Sciatic nerve (tissue), 2 donors: ENCODE measurements at regions not wholly inside any gene's neighbourhood (a gene's known extent, or its start where the extent isn't known, plus 50 kb on each side); places are given as distances from the start of the nearest gene placed in this dataset.
A peak's percentile ranks its signal among the peaks of the same experiment; 100 is the strongest.

Source experiments
- ATAC-seq: fragments of 200-7000 bp; cut with Tn5 transposase; one replicate; pipeline ENCODE4 v1.9.1; 2020; ENCODE audit warnings: mild to moderate bottlenecking, moderate library complexity
- DNase-seq: peaks from one replicate; pipeline ENCODE4 v3.0.0-alpha.2; 2020; ENCODE audit warnings: low spot score
- intact Hi-C: fragments of 100-400 bp; cut with DNase I; formaldehyde crosslinking; loops from one replicate; pipeline ENCODE4 v1.14.2; 2022
- donor health status: DM: no; HTN: no; CAD: no.
- donor health status: DM: no; HTN: no; CAD: no.

DNA sequence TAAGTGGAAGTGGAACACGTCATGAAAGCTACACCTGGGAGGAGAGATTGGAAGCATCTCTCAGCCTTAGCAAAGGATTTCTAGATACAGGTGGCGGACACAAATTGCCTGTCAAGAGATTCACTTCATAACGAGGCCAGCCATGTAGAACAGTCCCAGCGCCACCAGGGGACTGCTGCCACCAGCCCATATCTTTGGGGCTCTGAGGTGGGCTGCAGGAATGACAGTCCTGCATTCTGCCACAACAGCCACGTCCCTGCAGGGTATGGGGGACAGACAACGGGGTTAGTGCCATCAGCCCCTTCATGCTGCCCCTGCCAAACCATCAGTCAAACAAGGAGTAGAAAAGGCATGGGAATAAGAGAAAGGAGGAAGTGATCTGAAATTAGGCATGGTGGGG, 81.2 kb upstream of the SASH1 start:
- DNase-seq (no peak), ATAC-seq (no peak)
- intact Hi-C loops: no loop called here

DNA sequence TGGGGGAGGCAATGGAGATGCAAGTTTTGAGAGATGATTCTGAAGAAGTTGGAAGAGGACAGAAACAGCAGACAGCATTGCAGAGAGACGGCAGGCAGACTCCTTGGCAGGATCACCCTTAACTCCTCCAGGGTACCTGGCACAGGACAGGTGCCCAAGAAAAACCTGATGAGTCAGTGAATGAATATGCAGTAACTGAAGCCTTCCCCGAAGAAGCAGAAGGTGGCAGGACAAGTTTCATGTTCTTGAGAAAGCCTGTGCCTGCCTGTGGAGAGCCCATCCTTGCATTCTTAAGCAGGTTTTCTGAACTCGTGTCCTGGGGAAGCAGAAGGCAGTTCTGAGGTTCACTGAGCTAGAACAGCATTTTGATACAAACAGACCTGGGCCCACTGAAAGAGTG, 79.6 kb upstream of the SASH1 start:
- DNase-seq (no peak), ATAC-seq (no peak)
- intact Hi-C loops: no loop called here

DNA sequence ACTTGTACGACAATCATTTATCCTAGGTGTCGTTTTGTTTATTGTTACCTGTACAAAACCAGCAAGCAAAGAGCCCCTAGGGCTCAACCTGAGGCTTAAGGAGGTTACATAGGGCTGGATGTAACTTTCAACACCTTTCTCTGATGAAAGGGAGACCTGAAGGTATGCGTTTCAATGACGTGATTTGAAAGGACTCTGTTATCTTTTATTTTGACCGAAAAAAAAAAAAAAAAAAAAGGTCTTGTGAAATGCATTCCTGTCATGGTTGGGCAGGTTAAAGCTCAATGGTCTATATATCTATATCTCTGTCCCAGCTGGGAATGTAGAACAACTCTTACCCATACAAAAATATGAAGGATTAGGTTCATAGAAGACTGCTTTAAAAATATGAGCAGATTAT, 78.7 kb upstream of the SASH1 start:
- intact Hi-C loops: no loop called here
- DNase-seq (no peak), ATAC-seq (no peak)

GRCh38 chr6:148265054-148265453, 77.6 kb upstream of the SASH1 start:
- intact Hi-C loops: no loop called here
- no peak for ATAC-seq
- no peak for DNase-seq

DNA sequence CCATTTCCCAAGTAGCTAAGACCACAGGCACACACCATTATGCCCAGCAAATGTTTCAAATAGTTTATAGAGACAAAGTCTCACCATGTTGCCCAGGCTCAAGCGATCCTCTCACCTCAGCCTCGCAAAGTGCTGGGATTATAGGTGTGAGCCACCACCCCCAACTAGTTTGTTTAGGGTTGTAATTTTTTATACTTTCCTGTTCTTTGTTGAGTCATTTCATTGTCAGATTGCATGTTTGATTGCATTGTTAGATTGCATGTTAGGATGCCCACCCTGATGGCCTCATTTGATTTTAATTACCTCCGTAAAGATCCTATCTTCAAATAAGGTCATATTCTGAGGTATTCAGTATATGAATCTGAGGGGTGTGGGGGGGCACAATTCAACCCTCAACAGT, 73.3 kb upstream of the SASH1 start:
- DNase-seq: no peak
- intact Hi-C loops: no loop called here
- no peak for ATAC-seq

DNA sequence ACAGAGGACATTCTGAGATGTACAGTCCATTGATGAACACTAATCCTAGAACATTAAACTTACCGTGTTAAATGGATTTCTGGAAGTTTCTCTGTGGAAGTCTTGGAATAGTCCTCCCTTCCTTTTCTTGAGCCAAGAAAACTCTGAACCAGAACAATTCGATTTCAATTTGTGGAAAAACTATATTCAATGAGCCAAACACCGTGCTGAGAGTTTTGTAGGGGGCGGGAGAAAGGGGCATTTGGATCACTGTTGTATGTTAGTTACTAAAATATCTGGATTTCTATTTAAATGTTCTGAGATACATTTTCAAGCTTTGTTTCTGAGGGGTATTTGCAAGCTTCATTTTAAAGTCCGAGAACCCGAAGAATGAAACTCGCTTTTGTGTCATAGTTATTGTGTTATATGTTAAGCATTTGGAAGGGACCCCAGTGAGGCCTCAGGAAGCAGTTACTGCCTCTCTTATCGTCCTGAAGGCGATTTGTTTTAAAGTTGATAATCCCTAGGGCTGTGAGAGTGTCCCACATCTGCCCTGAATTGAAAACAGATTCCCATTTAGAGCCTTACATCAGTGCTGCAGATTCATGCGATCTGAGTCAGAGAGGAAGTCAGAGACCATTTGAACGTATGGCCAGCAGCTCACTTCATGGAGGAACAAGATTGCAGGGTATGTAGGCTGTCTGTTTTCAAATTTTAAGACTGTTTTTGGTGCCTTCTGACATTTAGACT, 70.8 kb upstream of the SASH1 start:
- intact Hi-C loops: no loop called here

GRCh38 chr6:148272597-148272996, 70.0 kb upstream of the SASH1 start:
- DNase-seq (no peak), ATAC-seq (no peak)
- intact Hi-C loops: no loop called here

More for the DNA sequence above, 70.8 kb upstream of the SASH1 start:
- DNase-seq: no peak
- ATAC-seq: peak; percentile 43

DNA sequence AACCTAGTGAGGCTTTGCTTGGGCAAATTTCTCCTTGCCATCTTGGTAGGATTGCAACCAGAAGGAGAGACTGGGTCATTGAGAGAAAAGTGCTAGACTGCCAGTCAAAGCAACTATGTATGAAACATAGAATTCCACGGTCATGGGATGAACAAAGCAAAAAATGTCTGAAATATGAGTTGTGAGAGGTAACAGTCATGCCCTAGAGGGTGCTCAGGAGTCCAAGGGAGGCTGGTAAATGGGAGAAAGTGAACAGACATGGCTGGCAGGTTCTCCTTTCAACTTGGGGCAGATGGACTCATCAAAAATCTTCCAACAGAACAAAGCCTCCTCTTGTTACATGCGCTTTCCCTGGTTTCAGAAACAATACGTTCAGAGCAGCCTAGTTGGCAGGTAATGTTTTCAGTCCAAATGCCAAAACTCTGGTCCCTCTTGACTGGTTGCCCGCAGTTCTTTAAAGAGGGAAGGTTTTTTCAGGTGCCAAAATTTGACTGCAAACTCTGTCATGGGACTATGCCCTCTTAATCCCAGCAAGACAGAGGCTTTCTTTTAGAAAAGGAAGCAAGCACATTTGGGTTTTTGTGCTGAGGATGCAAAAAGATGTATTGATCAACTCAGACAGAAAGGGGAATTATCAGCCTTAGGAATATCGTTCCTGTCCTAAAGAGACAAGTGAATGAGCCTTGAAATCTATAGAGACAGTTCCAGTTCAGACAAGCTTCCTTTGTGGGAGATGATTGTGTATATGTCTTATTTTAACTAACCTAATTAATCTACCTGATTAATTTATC, 68.5 kb upstream of the SASH1 start:
- no peak for DNase-seq
- no peak for ATAC-seq
- intact Hi-C loops: no loop called here

DNA sequence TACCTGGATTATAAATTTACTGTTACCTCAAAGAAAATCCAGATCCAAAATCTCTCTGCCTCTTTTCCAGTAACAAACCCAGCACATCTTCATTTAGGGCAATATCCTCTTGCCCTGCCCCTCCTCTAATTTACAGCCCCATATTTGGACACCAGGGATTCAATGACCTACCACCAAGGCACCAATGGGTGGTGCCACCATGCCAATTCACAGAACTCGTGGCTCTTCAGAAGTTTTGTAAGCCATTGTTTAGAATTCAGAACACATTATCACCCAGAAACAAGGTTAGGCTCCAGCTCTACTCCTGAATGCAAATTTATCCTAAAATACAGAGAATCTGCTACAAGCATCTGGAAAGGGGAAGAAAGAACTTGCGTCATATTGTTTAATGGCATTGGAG, 67.8 kb upstream of the SASH1 start:
- intact Hi-C loops: no loop called here
- DNase-seq: no peak
- no peak for ATAC-seq

GRCh38 chr6:148285205-148285604, 57.4 kb upstream of the SASH1 start:
- ATAC-seq (no peak), DNase-seq (no peak)
- intact Hi-C loops: no loop called here

GRCh38 chr6:148286563-148286962, 56.1 kb upstream of the SASH1 start:
- ATAC-seq: no peak
- intact Hi-C loops: no loop called here

DNA sequence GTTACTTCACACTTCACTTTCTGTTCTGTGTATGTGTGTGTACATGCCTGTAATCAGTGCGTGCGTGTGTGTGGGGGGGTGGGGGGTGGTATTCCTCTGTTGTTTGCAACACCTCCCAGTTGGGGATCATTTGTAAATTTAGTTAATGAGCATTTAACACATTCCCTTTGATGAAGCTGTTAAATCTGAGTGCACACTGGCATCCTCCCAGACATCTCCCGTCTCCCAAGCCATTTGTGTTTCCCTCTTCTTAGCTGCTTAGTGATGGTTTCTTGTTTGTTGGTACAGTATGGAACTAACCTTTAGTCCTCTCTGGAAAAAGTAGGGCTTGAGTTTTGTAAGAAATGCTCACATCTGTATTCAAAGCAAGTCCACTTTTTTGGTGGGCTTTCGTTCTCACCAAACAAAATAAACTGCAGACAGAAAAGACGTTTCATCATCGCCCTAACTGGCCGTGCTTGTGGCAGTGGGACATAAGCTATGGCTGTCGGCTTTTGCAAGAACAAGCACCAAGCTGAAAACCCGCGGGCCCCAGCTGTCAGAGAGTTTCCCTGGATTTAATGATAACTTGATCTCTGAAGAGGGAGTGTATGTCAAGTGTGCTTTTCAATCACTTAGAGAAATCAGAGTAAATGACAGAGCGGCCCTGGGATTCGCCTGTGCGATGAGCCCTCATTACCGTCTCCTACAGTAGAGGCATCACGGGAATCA, 54.9 kb upstream of the SASH1 start:
- intact Hi-C loops: no loop called here
- ATAC-seq (no peak), DNase-seq (no peak)

More at GRCh38 chr6:148286563-148286962, 56.1 kb upstream of the SASH1 start:
- DNase-seq: no peak

DNA sequence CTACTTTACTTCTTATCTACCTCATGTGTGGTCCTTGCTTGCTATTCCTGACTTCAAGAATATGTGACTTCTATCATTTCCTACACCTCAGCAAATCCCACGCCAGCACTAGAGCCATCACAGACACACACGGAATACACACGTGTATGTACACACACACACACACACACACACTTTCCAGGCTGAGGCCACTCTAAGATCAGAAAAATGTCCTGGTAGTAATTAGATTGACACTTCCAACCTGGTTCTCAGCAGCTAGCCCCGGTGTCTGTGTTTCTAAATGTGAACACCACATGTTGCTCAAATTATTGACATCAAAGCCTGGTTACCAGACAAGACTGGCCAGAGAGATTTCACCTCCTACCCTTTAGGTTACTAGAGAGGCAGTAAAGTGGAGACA, 54.1 kb upstream of the SASH1 start:
- intact Hi-C loops: no loop called here
- ATAC-seq: no peak
- no peak for DNase-seq

DNA sequence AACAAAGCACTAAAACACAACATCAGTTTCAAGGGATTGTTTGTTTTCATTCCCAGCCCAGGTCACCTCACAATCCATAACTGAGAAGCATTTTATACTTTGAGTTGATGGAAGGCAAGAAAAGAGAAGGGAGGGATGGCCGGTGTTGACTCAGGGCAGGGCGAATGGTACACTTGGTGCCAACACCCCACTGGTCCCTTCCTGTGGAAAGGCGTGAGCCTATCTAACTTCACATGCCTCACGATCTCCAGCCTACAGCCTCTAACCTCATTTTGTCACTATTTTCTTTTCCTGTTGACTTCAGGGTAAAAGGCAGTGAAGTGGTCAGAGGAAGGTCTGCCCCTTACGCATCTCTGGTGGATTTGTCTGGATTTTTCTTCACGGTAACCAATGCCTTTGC, 53.5 kb upstream of the SASH1 start:
- ATAC-seq: peak; percentile 20
- intact Hi-C loops: no loop called here
- DNase-seq: no peak

- ATAC-seq (peak; percentile 8), DNase-seq (no peak)
- intact Hi-C loops: no loop called here
Observed at GRCh38 chr6:148291876-148292275, 50.8 kb upstream of the SASH1 start.
